ENCODE measurements at regions not wholly inside any gene's neighbourhood (a gene's known extent, or its start where the extent isn't known, plus 50 kb on each side); places are given as distances from the start of the nearest gene placed in this dataset.
"Not testable (repeated sequence)": the region's sequence is repeated elsewhere in the genome, so short reads cannot be mapped to it uniquely, and the experiment has no call there.

- H3K36me3 Mint-ChIP-seq (ENCODE audit: low read depth), result no peaks in the 10 kb centered on the region
- H3K27me3 ChIP-seq (ENCODE audit: control insufficient read depth, insufficient read depth, low read length, poor library complexity, severe bottlenecking), result peaks cover 7% of the 10 kb centered on the region
- no peak overlapping the region for H3K9ac ChIP-seq (ENCODE audit: extremely low read depth, low read length, poor library complexity, severe bottlenecking)
- no peak overlapping the region for H3K27ac Mint-ChIP-seq
- H3K4me3 ChIP-seq (ENCODE audit: low read length), result no peak overlapping the region
- H3K4me3 Mint-ChIP-seq, result no peak overlapping the region
- H3K4me1 ChIP-seq (ENCODE audit: control insufficient read depth, insufficient read depth, low read length), result no peaks in the 10 kb centered on the region
- 91 to 96% methylated on average over 7 of the region's 7 CpGs for WGBS, 2 experiments (ENCODE audit: insufficient coverage in 1 of 2, insufficient read length in 1 of 2)
- peaks cover 16% of the 10 kb centered on the region for H3K4me1 Mint-ChIP-seq
- H3K9me3 Mint-ChIP-seq, result no peaks in the 10 kb centered on the region
- no peaks in the 10 kb centered on the region for H3K9me3 ChIP-seq (ENCODE audit: control insufficient read depth, low read length)
- no peak overlapping the region for H3K27ac ChIP-seq (ENCODE audit: low read depth, low read length)
- H3K36me3 ChIP-seq (ENCODE audit: control insufficient read depth, insufficient read depth, low read length), result no peaks in the 10 kb centered on the region
- peak; percentile 18 for DNase-seq
- no peak for TF ChIP-seq CTCF (conservative IDR thresholded peaks at IDR 0.05)
- H3K27me3 Mint-ChIP-seq (ENCODE audit: insufficient read depth), result peaks cover 18% of the 10 kb centered on the region
These were observed 92.4 kb downstream of the ISX start for GRCh38 chr22:35158336-35158735.

GRCh38 chr22:35159343-35159742 is 93.4 kb downstream of the ISX start:
- peaks cover 8% of the 10 kb centered on the region for H3K27me3 Mint-ChIP-seq (ENCODE audit: insufficient read depth)

GRCh38 chr22:35160268-35160667 is 94.3 kb downstream of the ISX start:
- Histone ChIP-seq H3K9ac (ENCODE audit: extremely low read depth, low read length, poor library complexity, severe bottlenecking) (no peak overlapping the region), H3K27ac (ENCODE audit: low read depth, low read length) (no peak overlapping the region), H3K4me1 (ENCODE audit: control insufficient read depth, insufficient read depth, low read length) (no peaks in the 10 kb centered on the region), H3K36me3 (ENCODE audit: control insufficient read depth, insufficient read depth, low read length) (no peaks in the 10 kb centered on the region), H3K9me3 (ENCODE audit: control insufficient read depth, low read length) (no peaks in the 10 kb centered on the region), H3K4me3 (ENCODE audit: low read length) (no peak overlapping the region), H3K27me3 (ENCODE audit: control insufficient read depth, insufficient read depth, low read length, poor library complexity, severe bottlenecking) (no peaks in the 10 kb centered on the region)
- TF ChIP-seq CTCF (conservative IDR thresholded peaks at IDR 0.05), result no peak
- Mint-ChIP-seq H3K4me3 (no peak overlapping the region), H3K9me3 (peaks cover 15% of the 10 kb centered on the region), H3K4me1 (peaks cover 10% of the 10 kb centered on the region), H3K36me3 (ENCODE audit: low read depth) (no peaks in the 10 kb centered on the region), H3K27ac (no peak overlapping the region), H3K27me3 (ENCODE audit: insufficient read depth) (peaks cover 2% of the 10 kb centered on the region)
- no peak for DNase-seq
- WGBS, 2 experiments (ENCODE audit: insufficient coverage in 1 of 2, insufficient read length in 1 of 2), result 90 to 91% methylated on average over 6 of the region's 6 CpGs

More at GRCh38 chr22:35159343-35159742, 93.4 kb downstream of the ISX start:
- H3K4me3 Mint-ChIP-seq, result no peak overlapping the region
- Histone ChIP-seq H3K9ac (ENCODE audit: extremely low read depth, low read length, poor library complexity, severe bottlenecking) (no peak overlapping the region), H3K27ac (ENCODE audit: low read depth, low read length) (no peak overlapping the region), H3K27me3 (ENCODE audit: control insufficient read depth, insufficient read depth, low read length, poor library complexity, severe bottlenecking) (peaks cover 3% of the 10 kb centered on the region), H3K36me3 (ENCODE audit: control insufficient read depth, insufficient read depth, low read length) (no peaks in the 10 kb centered on the region), H3K4me3 (ENCODE audit: low read length) (no peak overlapping the region), H3K9me3 (ENCODE audit: control insufficient read depth, low read length) (no peaks in the 10 kb centered on the region), H3K4me1 (ENCODE audit: control insufficient read depth, insufficient read depth, low read length) (no peaks in the 10 kb centered on the region)
- no peaks in the 10 kb centered on the region for H3K36me3 Mint-ChIP-seq (ENCODE audit: low read depth)
- 89 to 97% methylated on average over 3 of the region's 3 CpGs for WGBS, 2 experiments (ENCODE audit: insufficient coverage in 1 of 2, insufficient read length in 1 of 2)
- H3K9me3 Mint-ChIP-seq, result peaks cover 7% of the 10 kb centered on the region
- no peak overlapping the region for H3K27ac Mint-ChIP-seq
- no peak for TF ChIP-seq CTCF (conservative IDR thresholded peaks at IDR 0.05)
- peaks cover 16% of the 10 kb centered on the region for H3K4me1 Mint-ChIP-seq
- DNase-seq, result peak; percentile 22

GRCh38 chr22:35165896-35166295 is 91.4 kb upstream of the HMGXB4 start:
- not testable (repeated sequence) for H3K27me3 ChIP-seq (ENCODE audit: control insufficient read depth, insufficient read depth, low read length, poor library complexity, severe bottlenecking); H3K36me3 Mint-ChIP-seq (ENCODE audit: low read depth); H3K27ac ChIP-seq (ENCODE audit: low read depth, low read length); H3K27ac Mint-ChIP-seq; H3K4me1 Mint-ChIP-seq; H3K4me1 ChIP-seq (ENCODE audit: control insufficient read depth, insufficient read depth, low read length); H3K9ac ChIP-seq (ENCODE audit: extremely low read depth, low read length, poor library complexity, severe bottlenecking); H3K9me3 ChIP-seq (ENCODE audit: control insufficient read depth, low read length); DNase-seq; H3K4me3 ChIP-seq (ENCODE audit: low read length); H3K4me3 Mint-ChIP-seq; H3K36me3 ChIP-seq (ENCODE audit: control insufficient read depth, insufficient read depth, low read length)
- 75 to 83% methylated on average over 6 to 11 of the region's 11 CpGs for WGBS, 2 experiments (ENCODE audit: insufficient coverage in 1 of 2, insufficient read length in 1 of 2)
- Mint-ChIP-seq H3K9me3 (peaks cover 28% of the 10 kb centered on the region), H3K27me3 (ENCODE audit: insufficient read depth) (peaks cover 15% of the 10 kb centered on the region)

Data from endodermal cell (in vitro differentiated cells).